Keratinocyte (primary cell): ENCODE measurements at regions not wholly inside any gene's neighbourhood (a gene's known extent, or its start where the extent isn't known, plus 50 kb on each side); places are given as distances from the start of the nearest gene placed in this dataset.

ENCODE experiments used
- DNase-seq: peaks from one replicate; pipeline ENCODE4 v3.0.0-alpha.2; 2011; ENCODE audit warnings: low read depth, missing footprints, low spot score
- FAIRE-seq: peaks from 2 replicates; lab custom pipeline; 2011; peaks lifted over from hg19 to GRCh38; lab: Jason Lieb, UNC
- H2AFZ ChIP-seq: 2 replicates; pipeline ENCODE4 v1.6.0; 2012; ENCODE audit warnings: low read length, control low read depth, inconsistent platforms; ENCODE audit not compliant: control insufficient read depth
- H3K27ac ChIP-seq: 2 replicates; pipeline ENCODE4 v1.5.1; 2011; ENCODE audit warnings: low read length; ENCODE audit not compliant: control insufficient read depth, insufficient read depth
- H3K27me3 ChIP-seq: 3 replicates; pipeline ENCODE4 v1.6.0; 2011; ENCODE audit warnings: low read length; ENCODE audit not compliant: control insufficient read depth, insufficient read depth; ENCODE audit errors: extremely low read depth
- H3K36me3 ChIP-seq, 2 experiments: 2 replicates in 1 of 2; 3 replicates in 1 of 2; pipeline ENCODE4 v1.5.1; 2011; ENCODE audit warnings: low read length in 2 of 2, mild to moderate bottlenecking in 1 of 2; ENCODE audit not compliant: control insufficient read depth in 2 of 2, insufficient read depth in 2 of 2; ENCODE audit errors: extremely low read depth in 1 of 2
- H3K4me1 ChIP-seq: 3 replicates; pipeline ENCODE4 v1.5.1; 2011; ENCODE audit warnings: low read length; ENCODE audit not compliant: control insufficient read depth, insufficient read depth; ENCODE audit errors: extremely low read depth
- H3K4me2 ChIP-seq: 3 replicates; pipeline ENCODE4 v1.6.0; 2011; ENCODE audit warnings: low read depth, low read length; ENCODE audit not compliant: control insufficient read depth, insufficient read depth; ENCODE audit errors: extremely low read depth
- H3K4me3 ChIP-seq, 3 experiments: fragments of 200-600 bp in 1 of 3; sonication (generic) in 1 of 3; 2 replicates in 2 of 3; 3 replicates in 1 of 3; pipeline ENCODE4 v1.5.1; 2011 to 2016; ENCODE audit warnings: low read length in 3 of 3, mild to moderate bottlenecking in 3 of 3, control low read depth in 2 of 3, inconsistent platforms in 1 of 3, low read depth in 1 of 3, mixed read lengths in 1 of 3, mixed run types in 1 of 3, moderate library complexity in 1 of 3; ENCODE audit not compliant: control insufficient read depth in 2 of 3, insufficient read depth in 2 of 3; ENCODE audit errors: extremely low read depth in 1 of 3
- H3K79me2 ChIP-seq: 2 replicates; pipeline ENCODE4 v1.6.0; 2012; ENCODE audit warnings: low read length; ENCODE audit not compliant: control insufficient read depth, insufficient read depth
- H3K9ac ChIP-seq: 3 replicates; pipeline ENCODE4 v1.6.0; 2011; ENCODE audit warnings: low read length; ENCODE audit not compliant: control insufficient read depth, insufficient read depth; ENCODE audit errors: extremely low read depth
- H3K9me1 ChIP-seq: 3 replicates; pipeline ENCODE4 v1.6.0; 2011; ENCODE audit warnings: low read length; ENCODE audit not compliant: control insufficient read depth, insufficient read depth; ENCODE audit errors: extremely low read depth
- H3K9me3 ChIP-seq: 2 replicates; pipeline ENCODE4 v1.5.1; 2012; ENCODE audit warnings: low read depth, low read length; ENCODE audit not compliant: control insufficient read depth
- H4K20me1 ChIP-seq: 3 replicates; pipeline ENCODE4 v1.6.0; 2011; ENCODE audit warnings: low read length; ENCODE audit not compliant: control insufficient read depth, insufficient read depth; ENCODE audit errors: extremely low read depth
- EZH2 ChIP-seq: IDR thresholded peaks from one replicate; pipeline ENCODE4 v1.6.1; 2012; ENCODE audit warnings: inconsistent platforms, mild to moderate bottlenecking, low read length, moderate library complexity
- dilution Hi-C: fragments of 300-500 bp; cut with MboI; formaldehyde crosslinking; loops from one replicate; pipeline ENCODE4 v1.7.0; 2020; ENCODE audit warnings: low sequenced_read_pairs; ENCODE audit not compliant: extremely low pct_ligation_motif_present
- TF ChIP-seq, protein P1 (sequence below), 3 experiments: IDR thresholded peaks in 1 of 3; conservative IDR thresholded peaks in 1 of 3; optimal IDR thresholded peaks in 1 of 3; 2 replicates in 2 of 3; 3 replicates in 1 of 3; pipeline versions ENCODE3 to v1.5.1; 2011; ENCODE audit warnings: low read length in 3 of 3, mild to moderate bottlenecking in 3 of 3, moderate library complexity in 2 of 3, control low read depth in 1 of 3, inconsistent platforms in 1 of 3; ENCODE audit not compliant: insufficient read depth in 2 of 3; ENCODE audit errors: extremely low read depth in 1 of 3

DNA sequence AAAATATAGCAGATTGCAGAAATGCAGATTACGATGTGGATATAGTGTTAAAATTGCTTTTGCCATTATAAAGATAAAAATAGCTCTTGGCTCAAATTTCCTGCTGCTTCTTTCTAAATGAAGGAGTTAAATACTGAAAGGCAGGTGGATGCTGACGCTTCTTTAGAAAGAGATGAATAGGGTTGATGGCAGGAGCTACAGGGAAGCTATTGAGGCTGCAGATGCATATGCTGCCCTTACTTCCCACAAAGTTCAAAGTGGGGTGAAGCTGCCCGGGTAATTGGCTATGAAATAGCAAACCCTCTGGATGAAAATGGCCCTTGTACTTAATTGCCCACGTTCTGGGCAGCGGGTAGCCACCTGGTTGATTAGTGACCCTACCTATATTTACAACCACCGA, 379.5 kb downstream of the ZIC3 start:
- no peak for DNase-seq
- H3K9me3 ChIP-seq = no peaks in the 10 kb centered on the region
- no peak overlapping the region for H3K4me3 ChIP-seq
- no peaks in the 10 kb centered on the region for H3K27me3 ChIP-seq
- H3K4me1 ChIP-seq = no peaks in the 10 kb centered on the region
- no peaks in the 10 kb centered on the region for H3K79me2 ChIP-seq
- H4K20me1 ChIP-seq = no peaks in the 10 kb centered on the region
- TF ChIP-seq EZH2 = no peak
- TF ChIP-seq, protein P1, sequence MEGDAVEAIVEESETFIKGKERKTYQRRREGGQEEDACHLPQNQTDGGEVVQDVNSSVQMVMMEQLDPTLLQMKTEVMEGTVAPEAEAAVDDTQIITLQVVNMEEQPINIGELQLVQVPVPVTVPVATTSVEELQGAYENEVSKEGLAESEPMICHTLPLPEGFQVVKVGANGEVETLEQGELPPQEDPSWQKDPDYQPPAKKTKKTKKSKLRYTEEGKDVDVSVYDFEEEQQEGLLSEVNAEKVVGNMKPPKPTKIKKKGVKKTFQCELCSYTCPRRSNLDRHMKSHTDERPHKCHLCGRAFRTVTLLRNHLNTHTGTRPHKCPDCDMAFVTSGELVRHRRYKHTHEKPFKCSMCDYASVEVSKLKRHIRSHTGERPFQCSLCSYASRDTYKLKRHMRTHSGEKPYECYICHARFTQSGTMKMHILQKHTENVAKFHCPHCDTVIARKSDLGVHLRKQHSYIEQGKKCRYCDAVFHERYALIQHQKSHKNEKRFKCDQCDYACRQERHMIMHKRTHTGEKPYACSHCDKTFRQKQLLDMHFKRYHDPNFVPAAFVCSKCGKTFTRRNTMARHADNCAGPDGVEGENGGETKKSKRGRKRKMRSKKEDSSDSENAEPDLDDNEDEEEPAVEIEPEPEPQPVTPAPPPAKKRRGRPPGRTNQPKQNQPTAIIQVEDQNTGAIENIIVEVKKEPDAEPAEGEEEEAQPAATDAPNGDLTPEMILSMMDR (optimal IDR thresholded peaks at IDR 0.05 in 1 of 3, IDR thresholded peaks at IDR 0.05 in 1 of 3, conservative IDR thresholded peaks at IDR 0.05 in 1 of 3; ENCODE audit: extremely low read depth in 1 of 3, insufficient read depth in 2 of 3, low read length in 3 of 3) = no peak
- H3K9ac ChIP-seq = no peak overlapping the region
- H2AFZ ChIP-seq = no peak overlapping the region
- H3K9me1 ChIP-seq = no peaks in the 10 kb centered on the region
- no peaks in the 10 kb centered on the region for H3K36me3 ChIP-seq
- no peak for FAIRE-seq
- no peak overlapping the region for H3K27ac ChIP-seq
- H3K4me2 ChIP-seq = no peak overlapping the region
- dilution Hi-C loops = no loop called here

DNA sequence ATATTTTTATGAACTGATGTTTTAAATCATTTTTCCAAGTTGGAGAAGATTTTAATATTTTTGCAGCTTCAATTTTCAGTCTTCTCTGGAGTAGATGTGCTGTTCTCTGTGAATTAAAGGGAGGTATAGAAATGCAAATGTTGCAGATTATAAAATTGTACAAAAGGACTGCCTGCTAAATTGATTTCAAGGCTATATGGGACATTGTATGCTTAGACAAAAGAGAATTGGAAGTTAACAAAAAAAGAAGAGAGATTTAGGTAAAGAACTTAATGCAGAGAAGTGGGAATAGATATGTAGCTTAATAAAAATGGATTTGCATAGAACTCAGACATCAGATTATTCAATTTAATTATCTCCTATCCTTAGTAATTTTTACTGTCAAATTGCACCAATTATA, 403.3 kb downstream of the ZIC3 start:
- Histone ChIP-seq H3K79me2 (no peaks in the 10 kb centered on the region), H3K4me1 (no peaks in the 10 kb centered on the region), H3K9me1 (no peaks in the 10 kb centered on the region), H3K9me3 (no peaks in the 10 kb centered on the region), H3K9ac (no peak overlapping the region), H3K27me3 (no peaks in the 10 kb centered on the region), H3K4me2 (no peak overlapping the region), H2AFZ (no peak overlapping the region), H3K4me3 (no peak overlapping the region), H4K20me1 (no peaks in the 10 kb centered on the region), H3K36me3 (no peaks in the 10 kb centered on the region), H3K27ac (no peak overlapping the region)
- TF ChIP-seq, protein P1 (optimal IDR thresholded peaks at IDR 0.05 in 1 of 3, IDR thresholded peaks at IDR 0.05 in 1 of 3, conservative IDR thresholded peaks at IDR 0.05 in 1 of 3; ENCODE audit: extremely low read depth in 1 of 3, insufficient read depth in 2 of 3, low read length in 3 of 3) = no peak
- TF ChIP-seq EZH2 = no peak
- no peak for FAIRE-seq
- no peak for DNase-seq
- dilution Hi-C loops = no loop called here
